Dendritic cell treated with granulocyte-macrophage colony-stimulating factor and Interleukin-4, amounts not matched to agents 40 ng/mL and 50 ng/mL, for 4 days (primary cell): ENCODE measurements at regions not wholly inside any gene's neighbourhood (a gene's known extent, or its start where the extent isn't known, plus 50 kb on each side); places are given as distances from the start of the nearest gene placed in this dataset.

ENCODE experiments used
- H3K27ac Mint-ChIP-seq: one replicate; pipeline ENCODE4 v1.8.0; 2022; ENCODE audit warnings: mild to moderate bottlenecking, mixed read lengths
- H3K27me3 Mint-ChIP-seq: one replicate; pipeline ENCODE4 v1.8.0; 2022; ENCODE audit warnings: mild to moderate bottlenecking, mixed read lengths
- H3K36me3 Mint-ChIP-seq: one replicate; pipeline ENCODE4 v1.8.0; 2022; ENCODE audit warnings: low read depth, mixed read lengths
- H3K4me1 Mint-ChIP-seq: one replicate; pipeline ENCODE4 v1.8.0; 2022; ENCODE audit warnings: low read depth, mixed read lengths
- H3K4me3 Mint-ChIP-seq: one replicate; pipeline ENCODE4 v1.8.0; 2022; ENCODE audit warnings: mild to moderate bottlenecking, moderate library complexity, mixed read lengths
- H3K9me3 Mint-ChIP-seq: one replicate; pipeline ENCODE4 v1.8.0; 2022; ENCODE audit warnings: mixed read lengths
- intact Hi-C: fragments of 100-400 bp; cut with micrococcal nuclease; formaldehyde crosslinking; loops from one replicate; pipeline ENCODE4 v1.15.0; 2022

GRCh38 chr15:57767481-57767880 lies 61.0 kb downstream of the POLR2M start:
- no peak overlapping the region for H3K4me3 Mint-ChIP-seq
- H3K9me3 Mint-ChIP-seq, result no peaks in the 10 kb centered on the region
- H3K27me3 Mint-ChIP-seq, result peaks cover 5% of the 10 kb centered on the region
- H3K36me3 Mint-ChIP-seq, result no peaks in the 10 kb centered on the region
- intact Hi-C loops, result no loop called here
- H3K4me1 Mint-ChIP-seq, result peaks cover 14% of the 10 kb centered on the region
- H3K27ac Mint-ChIP-seq, result no peak overlapping the region

- H3K9me3 Mint-ChIP-seq, result no peaks in the 10 kb centered on the region
- no peaks in the 10 kb centered on the region for H3K36me3 Mint-ChIP-seq
- intact Hi-C loops, result no loop called here
- H3K4me3 Mint-ChIP-seq, result no peak overlapping the region
- peaks cover 14% of the 10 kb centered on the region for H3K4me1 Mint-ChIP-seq
- H3K27me3 Mint-ChIP-seq, result peaks cover 1% of the 10 kb centered on the region
- H3K27ac Mint-ChIP-seq, result no peak overlapping the region
Observed at GRCh38 chr15:57769266-57769665, 62.8 kb downstream of the POLR2M start.

- Mint-ChIP-seq H3K27ac (no peak overlapping the region), H3K9me3 (no peaks in the 10 kb centered on the region), H3K4me1 (peaks cover 14% of the 10 kb centered on the region), H3K4me3 (no peak overlapping the region), H3K36me3 (no peaks in the 10 kb centered on the region), H3K27me3 (peaks cover 1% of the 10 kb centered on the region)
- intact Hi-C loops, result no loop called here
Observed at GRCh38 chr15:57770495-57770894, 64.0 kb downstream of the POLR2M start.

GRCh38 chr15:57772223-57772957 lies 65.9 kb downstream of the POLR2M start:
- H3K27me3 Mint-ChIP-seq, result no peaks in the 10 kb centered on the region
- no peaks in the 10 kb centered on the region for H3K36me3 Mint-ChIP-seq
- H3K4me1 Mint-ChIP-seq, result peaks cover 12% of the 10 kb centered on the region
- intact Hi-C loops, result no loop called here
- no peak overlapping the region for H3K27ac Mint-ChIP-seq
- H3K9me3 Mint-ChIP-seq, result no peaks in the 10 kb centered on the region
- H3K4me3 Mint-ChIP-seq, result no peak overlapping the region

DNA sequence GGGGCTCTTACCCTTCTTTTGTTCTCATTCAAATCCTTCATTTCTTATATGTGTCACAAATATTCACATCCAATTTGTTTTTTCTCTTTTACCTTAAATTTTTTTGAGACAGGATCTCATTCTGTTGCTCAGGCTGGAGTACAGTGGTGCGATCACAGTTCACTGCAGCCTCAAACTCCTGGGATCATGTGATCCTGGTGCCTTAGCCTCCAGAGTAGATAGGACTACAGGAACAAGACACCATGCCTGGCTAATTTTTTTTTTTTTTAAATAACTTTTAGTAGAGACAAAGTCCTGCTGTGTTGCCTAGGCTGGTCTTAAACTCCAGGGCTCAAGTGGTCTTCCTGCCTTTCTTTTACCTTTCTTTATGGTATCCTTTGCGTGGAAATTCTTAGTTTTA lies 66.5 kb downstream of the POLR2M start:
- Mint-ChIP-seq H3K27me3 (no peaks in the 10 kb centered on the region), H3K4me3 (no peak overlapping the region), H3K4me1 (peaks cover 6% of the 10 kb centered on the region), H3K36me3 (no peaks in the 10 kb centered on the region), H3K9me3 (no peaks in the 10 kb centered on the region), H3K27ac (no peak overlapping the region)
- intact Hi-C loops, result no loop called here

DNA sequence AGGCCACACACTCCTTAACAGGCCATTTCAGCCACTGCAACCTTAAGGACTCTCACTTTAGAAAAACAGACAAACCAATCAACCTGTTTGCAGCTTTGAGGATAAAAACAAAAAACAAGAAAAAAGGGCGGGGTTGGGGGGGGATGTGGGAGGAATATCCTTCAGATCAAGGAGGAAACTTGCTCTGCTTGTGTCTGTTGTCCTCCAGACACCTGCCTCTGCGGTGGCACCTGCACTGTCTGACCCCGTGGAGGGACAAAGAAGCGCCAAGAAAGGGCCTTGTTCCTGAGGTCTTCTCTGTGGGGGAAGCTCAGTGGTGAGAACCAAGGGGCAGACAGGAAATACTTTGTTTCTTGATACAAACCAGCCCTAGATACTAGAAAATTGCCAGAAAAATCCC lies 70.5 kb downstream of the POLR2M start:
- intact Hi-C loops, result no loop called here
- Mint-ChIP-seq H3K4me3 (no peak overlapping the region), H3K27ac (no peak overlapping the region), H3K4me1 (no peaks in the 10 kb centered on the region), H3K36me3 (no peaks in the 10 kb centered on the region), H3K9me3 (no peaks in the 10 kb centered on the region), H3K27me3 (no peaks in the 10 kb centered on the region)

GRCh38 chr15:57780471-57780870 lies 74.0 kb downstream of the POLR2M start:
- no peaks in the 10 kb centered on the region for H3K9me3 Mint-ChIP-seq
- no peak overlapping the region for H3K27ac Mint-ChIP-seq
- no peak overlapping the region for H3K4me3 Mint-ChIP-seq
- peaks cover 7% of the 10 kb centered on the region for H3K4me1 Mint-ChIP-seq
- H3K27me3 Mint-ChIP-seq, result no peaks in the 10 kb centered on the region
- intact Hi-C loops, result no loop called here
- H3K36me3 Mint-ChIP-seq, result no peaks in the 10 kb centered on the region

DNA sequence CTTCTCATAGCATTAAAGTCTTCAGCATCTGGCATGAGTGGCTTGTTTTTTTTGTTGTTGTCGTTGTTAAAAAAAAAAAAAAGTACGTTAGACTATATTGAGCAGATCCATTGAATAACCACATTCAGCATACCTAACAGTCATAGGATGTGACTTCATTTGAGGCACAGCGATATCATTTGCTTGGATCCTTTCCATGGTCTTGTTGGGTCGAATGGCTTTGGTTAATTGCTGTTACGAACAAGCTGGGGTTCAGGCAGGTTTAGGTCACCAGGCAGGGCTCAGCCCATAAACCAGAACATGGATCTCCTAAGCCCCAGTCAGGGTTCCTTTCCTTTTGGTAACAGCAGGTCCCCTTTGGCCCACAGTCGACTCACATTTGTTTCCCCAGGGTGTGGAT lies 76.2 kb downstream of the POLR2M start:
- Mint-ChIP-seq H3K27me3 (no peaks in the 10 kb centered on the region), H3K9me3 (no peaks in the 10 kb centered on the region), H3K4me1 (peaks cover 7% of the 10 kb centered on the region), H3K27ac (no peak overlapping the region), H3K4me3 (no peak overlapping the region), H3K36me3 (no peaks in the 10 kb centered on the region)
- intact Hi-C loops, result no loop called here

DNA sequence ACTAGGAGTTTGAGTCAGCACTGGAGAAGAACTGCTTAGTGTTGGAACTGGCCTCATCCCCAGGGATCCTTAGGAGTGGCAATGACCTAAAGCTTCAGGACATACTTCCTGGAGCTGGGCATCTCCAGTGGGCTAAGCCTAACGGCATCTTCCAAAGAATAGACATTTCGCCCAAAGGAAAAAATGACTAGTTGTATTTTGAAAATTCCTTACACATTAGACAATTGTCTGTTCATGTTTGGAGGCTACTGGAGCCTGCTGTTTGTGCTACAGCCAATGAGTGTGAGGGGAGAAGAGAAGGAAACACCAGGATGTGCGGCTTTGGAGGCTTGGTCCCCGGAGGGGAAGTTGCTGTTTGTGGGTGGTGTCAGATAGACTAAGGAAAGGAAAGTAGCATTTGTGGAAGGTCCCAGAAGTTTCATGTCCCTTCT lies 77.6 kb downstream of the POLR2M start:
- H3K27ac Mint-ChIP-seq, result no peak overlapping the region
- no peaks in the 10 kb centered on the region for H3K36me3 Mint-ChIP-seq
- intact Hi-C loops, result no loop called here
- H3K4me3 Mint-ChIP-seq, result no peak overlapping the region
- H3K27me3 Mint-ChIP-seq, result peaks cover 3% of the 10 kb centered on the region
- no peaks in the 10 kb centered on the region for H3K9me3 Mint-ChIP-seq
- peaks cover 7% of the 10 kb centered on the region for H3K4me1 Mint-ChIP-seq

- Mint-ChIP-seq H3K4me3 (no peak overlapping the region), H3K4me1 (peaks cover 7% of the 10 kb centered on the region), H3K36me3 (no peaks in the 10 kb centered on the region), H3K27me3 (peaks cover 3% of the 10 kb centered on the region), H3K9me3 (no peaks in the 10 kb centered on the region), H3K27ac (no peak overlapping the region)
- intact Hi-C loops, result no loop called here
Observed at GRCh38 chr15:57785039-57785438, 78.5 kb downstream of the POLR2M start.

GRCh38 chr15:57785959-57786358 lies 79.4 kb downstream of the POLR2M start:
- intact Hi-C loops, result no loop called here
- H3K4me1 Mint-ChIP-seq, result peaks cover 7% of the 10 kb centered on the region
- H3K36me3 Mint-ChIP-seq, result no peaks in the 10 kb centered on the region
- peaks cover 3% of the 10 kb centered on the region for H3K27me3 Mint-ChIP-seq
- H3K4me3 Mint-ChIP-seq, result no peak overlapping the region
- no peak overlapping the region for H3K27ac Mint-ChIP-seq
- no peaks in the 10 kb centered on the region for H3K9me3 Mint-ChIP-seq

DNA sequence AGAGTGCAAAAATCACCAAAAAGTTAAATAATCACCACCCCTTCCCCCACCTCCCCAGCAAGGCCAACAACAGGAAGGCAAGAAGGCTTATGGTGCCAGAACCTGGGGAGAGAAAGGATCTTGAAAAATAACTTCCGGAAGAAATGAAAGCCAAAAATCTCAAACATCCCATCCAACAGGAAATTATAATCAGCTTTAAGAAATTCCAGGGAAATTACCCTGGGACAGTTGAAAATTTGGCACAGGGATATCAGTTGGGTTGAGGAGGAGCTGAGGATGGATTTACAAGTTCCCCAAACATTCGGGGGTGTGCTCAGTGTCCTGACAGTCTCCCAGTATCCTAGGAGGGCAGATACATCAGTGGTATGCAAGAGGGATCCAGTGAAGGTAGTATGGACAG lies 82.7 kb downstream of the POLR2M start:
- intact Hi-C loops, result no loop called here
- peaks cover 3% of the 10 kb centered on the region for H3K4me1 Mint-ChIP-seq
- H3K27ac Mint-ChIP-seq, result no peak overlapping the region
- H3K4me3 Mint-ChIP-seq, result no peak overlapping the region
- peaks cover 3% of the 10 kb centered on the region for H3K27me3 Mint-ChIP-seq
- H3K9me3 Mint-ChIP-seq, result no peaks in the 10 kb centered on the region
- no peaks in the 10 kb centered on the region for H3K36me3 Mint-ChIP-seq

- no peaks in the 10 kb centered on the region for H3K36me3 Mint-ChIP-seq
- H3K4me3 Mint-ChIP-seq, result no peak overlapping the region
- H3K9me3 Mint-ChIP-seq, result no peaks in the 10 kb centered on the region
- peaks cover 2% of the 10 kb centered on the region for H3K4me1 Mint-ChIP-seq
- H3K27me3 Mint-ChIP-seq, result peaks cover 3% of the 10 kb centered on the region
- H3K27ac Mint-ChIP-seq, result no peak overlapping the region
- intact Hi-C loops, result no loop called here
Observed at GRCh38 chr15:57792724-57793449, 86.4 kb downstream of the POLR2M start.

GRCh38 chr15:57795261-57795660 lies 88.7 kb downstream of the POLR2M start:
- Mint-ChIP-seq H3K27me3 (no peaks in the 10 kb centered on the region), H3K9me3 (no peaks in the 10 kb centered on the region), H3K27ac (no peak overlapping the region), H3K36me3 (no peaks in the 10 kb centered on the region), H3K4me3 (no peak overlapping the region), H3K4me1 (peaks cover 5% of the 10 kb centered on the region)
- intact Hi-C loops, result no loop called here

- H3K4me3 Mint-ChIP-seq, result no peak overlapping the region
- H3K4me1 Mint-ChIP-seq, result peaks cover 5% of the 10 kb centered on the region
- H3K27ac Mint-ChIP-seq, result no peak overlapping the region
- intact Hi-C loops, result no loop called here
- no peaks in the 10 kb centered on the region for H3K36me3 Mint-ChIP-seq
- no peaks in the 10 kb centered on the region for H3K9me3 Mint-ChIP-seq
- no peaks in the 10 kb centered on the region for H3K27me3 Mint-ChIP-seq
Observed at GRCh38 chr15:57796146-57796545, 89.6 kb downstream of the POLR2M start.
